ENCODE measurements at regions not wholly inside any gene's neighbourhood (a gene's known extent, or its start where the extent isn't known, plus 50 kb on each side); places are given as distances from the start of the nearest gene placed in this dataset.

GRCh38 chr4:19014594-19014993 lies 993.0 kb upstream of the LCORL start:
- no peaks in the 10 kb centered on the region for H3K36me3 ChIP-seq (ENCODE audit: control insufficient read depth, insufficient read depth, low read length)
- no peaks in the 10 kb centered on the region for H3K27me3 ChIP-seq (replicated peaks; ENCODE audit: control insufficient read depth, insufficient read depth, low read length)
- no peak overlapping the region for H3K4me3 ChIP-seq (replicated peaks; ENCODE audit: low read depth, low read length)
- no peak for DNase-seq (ENCODE audit: extremely low read depth, insufficient read length)
- TF ChIP-seq CTCF (IDR thresholded peaks at IDR 0.05; ENCODE audit: insufficient read depth, low read length, poor library complexity, severe bottlenecking), result no peak

GRCh38 chr4:19010761-19011160 lies 989.2 kb upstream of the LCORL start:
- no peak for DNase-seq (ENCODE audit: extremely low read depth, insufficient read length)
- H3K4me3 ChIP-seq (replicated peaks; ENCODE audit: low read depth, low read length), result no peak overlapping the region
- no peaks in the 10 kb centered on the region for H3K27me3 ChIP-seq (replicated peaks; ENCODE audit: control insufficient read depth, insufficient read depth, low read length)

GRCh38 chr4:19009881-19010280 lies 988.3 kb upstream of the LCORL start:
- no peak for TF ChIP-seq CTCF (IDR thresholded peaks at IDR 0.05; ENCODE audit: insufficient read depth, low read length, poor library complexity, severe bottlenecking)
- no peaks in the 10 kb centered on the region for H3K27me3 ChIP-seq (replicated peaks; ENCODE audit: control insufficient read depth, insufficient read depth, low read length)
- no peak for DNase-seq (ENCODE audit: extremely low read depth, insufficient read length)
- H3K36me3 ChIP-seq (ENCODE audit: control insufficient read depth, insufficient read depth, low read length), result no peaks in the 10 kb centered on the region
- H3K4me3 ChIP-seq (replicated peaks; ENCODE audit: low read depth, low read length), result no peak overlapping the region

More at GRCh38 chr4:19010761-19011160, 989.2 kb upstream of the LCORL start:
- no peak for TF ChIP-seq CTCF (IDR thresholded peaks at IDR 0.05; ENCODE audit: insufficient read depth, low read length, poor library complexity, severe bottlenecking)
- H3K36me3 ChIP-seq (ENCODE audit: control insufficient read depth, insufficient read depth, low read length), result no peaks in the 10 kb centered on the region

- no peak for DNase-seq (ENCODE audit: extremely low read depth, insufficient read length)
- Histone ChIP-seq H3K27me3 (replicated peaks; ENCODE audit: control insufficient read depth, insufficient read depth, low read length) (no peaks in the 10 kb centered on the region), H3K36me3 (ENCODE audit: control insufficient read depth, insufficient read depth, low read length) (no peaks in the 10 kb centered on the region), H3K4me3 (replicated peaks; ENCODE audit: low read depth, low read length) (no peak overlapping the region)
- no peak for TF ChIP-seq CTCF (IDR thresholded peaks at IDR 0.05; ENCODE audit: insufficient read depth, low read length, poor library complexity, severe bottlenecking)
Observed at GRCh38 chr4:19005211-19005610, 983.7 kb upstream of the LCORL start.

GRCh38 chr4:19002170-19002569 lies 980.6 kb upstream of the LCORL start:
- no peak for TF ChIP-seq CTCF (IDR thresholded peaks at IDR 0.05; ENCODE audit: insufficient read depth, low read length, poor library complexity, severe bottlenecking)
- no peaks in the 10 kb centered on the region for H3K27me3 ChIP-seq (replicated peaks; ENCODE audit: control insufficient read depth, insufficient read depth, low read length)
- H3K36me3 ChIP-seq (ENCODE audit: control insufficient read depth, insufficient read depth, low read length), result no peaks in the 10 kb centered on the region
- no peak overlapping the region for H3K4me3 ChIP-seq (replicated peaks; ENCODE audit: low read depth, low read length)
- no peak for DNase-seq (ENCODE audit: extremely low read depth, insufficient read length)

GRCh38 chr4:18999595-18999994 lies 978.0 kb upstream of the LCORL start:
- Histone ChIP-seq H3K36me3 (ENCODE audit: control insufficient read depth, insufficient read depth, low read length) (no peaks in the 10 kb centered on the region), H3K27me3 (replicated peaks; ENCODE audit: control insufficient read depth, insufficient read depth, low read length) (no peaks in the 10 kb centered on the region), H3K4me3 (replicated peaks; ENCODE audit: low read depth, low read length) (no peak overlapping the region)
- DNase-seq (ENCODE audit: extremely low read depth, insufficient read length), result no peak
- TF ChIP-seq CTCF (IDR thresholded peaks at IDR 0.05; ENCODE audit: insufficient read depth, low read length, poor library complexity, severe bottlenecking), result no peak

Measured in GM06990 (cell line).